Heart right ventricle (tissue), 16 donors: ENCODE measurements at regions not wholly inside any gene's neighbourhood (a gene's known extent, or its start where the extent isn't known, plus 50 kb on each side); places are given as distances from the start of the nearest gene placed in this dataset.
"Not testable (repeated sequence)": the region's sequence is repeated elsewhere in the genome, so short reads cannot be mapped to it uniquely, and the experiment has no call there.

Experiments
- ATAC-seq, 8 donors: fragments of 200-7000 bp; cut with Tn5 transposase; one replicate each; pipeline ENCODE4 v1.9.1; 2020; ENCODE audit warnings: mild to moderate bottlenecking in 8 of 8, moderate library complexity in 8 of 8, moderate number of reproducible peaks in 1 of 8
- DNase-seq, 2 donors: peaks; one replicate each; pipeline ENCODE4 v3.0.0-alpha.2; 2020
- H3K27ac ChIP-seq, 10 donors: fragments of 200-600 bp; sonication (generic) in 2 of 10; one replicate each; pipeline versions ENCODE4 v1.5.0 to v1.8.0; 2020 to 2022; ENCODE audit warnings: mild to moderate bottlenecking in 3 of 10
- H3K27me3 ChIP-seq, 7 donors: fragments of 200-600 bp; one replicate each; pipeline ENCODE4 v1.8.0; 2021 to 2022; ENCODE audit warnings: mild to moderate bottlenecking in 2 of 7
- H3K36me3 ChIP-seq, 9 donors: fragments of 200-600 bp; sonication (generic) in 1 of 9; one replicate each; pipeline versions ENCODE4 v1.5.0 to v1.8.0; 2020 to 2022; ENCODE audit warnings: mild to moderate bottlenecking in 2 of 9
- H3K4me1 ChIP-seq, 9 donors: fragments of 200-600 bp; sonication (generic) in 1 of 9; one replicate each; pipeline versions ENCODE4 v1.5.0 to v1.8.0; 2020 to 2022; ENCODE audit warnings: mild to moderate bottlenecking in 4 of 9
- H3K4me3 ChIP-seq, 10 donors: fragments of 200-600 bp; sonication (generic) in 2 of 10; one replicate each; pipeline versions ENCODE4 v1.5.0 to v1.8.0; 2020 to 2022; ENCODE audit warnings: mild to moderate bottlenecking in 7 of 10, moderate library complexity in 2 of 10
- H3K9me3 ChIP-seq, 11 donors: fragments of 200-600 bp in 10 of 11; sonication (generic) in 2 of 11; one replicate each; pipeline versions ENCODE4 v1.5.0 to v1.8.0; 2013 to 2022; ENCODE audit warnings: mild to moderate bottlenecking in 2 of 11, control low read depth in 1 of 11, moderate library complexity in 1 of 11
- CTCF ChIP-seq, 9 donors: fragments of 200-600 bp; sonication (generic) in 2 of 9; IDR thresholded peaks; one replicate each; pipeline versions ENCODE4 v1.5.0 to v1.8.0; 2021 to 2022; ENCODE audit warnings: antibody characterized with exemption in 9 of 9, mild to moderate bottlenecking in 5 of 9, moderate library complexity in 1 of 9
- WGBS, 2 donors: extraction: QIAGEN DNeasy Blood & Tissue Kit; methylation state at CpG; one replicate each; pipeline ENCODE4 v1.1.7; 2013; ENCODE audit warnings: inconsistent platforms in 1 of 2; 5-methylcytosine and 5-hydroxymethylcytosine counted together
- intact Hi-C, 10 donors: fragments of 100-400 bp; cut with DNase I; formaldehyde crosslinking; loops; one replicate each; pipeline versions ENCODE4 v1.11.1 to v1.14.2; 2022
- donor health status: Arrhythmogenic right ventricular cardiomyopathy.
- donor health status: ischemic (EF 13 %, LVEDD 7.1; RV severe dilation, severe dysfunction).
- donor health status: healthy with polysubstance abuse.
- donor health status: DM: no; HTN: yes; CAD: no.
- donor health status: DM: no; HTN: no; CAD: no.
- donor health status: ischemic (EF 25% LVEDD 6.9; RV normal size, moderate dysfunction).
- donor health status: ischemic (EF 25% LVEDD 5.7; RV mildly dilated, moderate dysfunction).
- donor health status: healthy.
- donor health status: DM: yes; HTN: yes; CAD: no.
- donor health status: Ischemic cardiomyopathy.
- donor health status: ischemic (EF 35%, LVEDD 5.7; RV mildly dilated, moderate dysfunction).
- donor health status: nonischemic (EF 11% LVEDD 7.7; RV severe dilation, severe dysfunction).
- donor health status: DM: yes; HTN: yes; CAD: no.
- donor health status: PGD.
- donor health status: ischemic (EF 29% LVEDD 5.4; RV normal size, mild dysfunction).
- donor health status: nonischemic (EF 23%, LVEDD 6.1; RV moderate dilation, normal function).

- DNase-seq: no peak
- H3K4me3 ChIP-seq: no peak overlapping the region
- TF ChIP-seq CTCF (IDR thresholded peaks at IDR 0.05): no peak
- intact Hi-C loops: no loop called here
- 85 to 88% methylated on average over 1 of the region's 1 CpG for WGBS, 2 donors
- H3K27me3 ChIP-seq: no peaks in the 10 kb centered on the region
- H3K4me1 ChIP-seq: no peaks in the 10 kb centered on the region
- H3K27ac ChIP-seq: no peak overlapping the region
- no peaks in the 10 kb centered on the region for H3K36me3 ChIP-seq
- ATAC-seq: no peak
- H3K9me3 ChIP-seq: no peaks in the 10 kb centered on the region
These were observed 241.5 kb upstream of the IGFBP7 start for GRCh38 chr4:57351731-57352130.

DNA sequence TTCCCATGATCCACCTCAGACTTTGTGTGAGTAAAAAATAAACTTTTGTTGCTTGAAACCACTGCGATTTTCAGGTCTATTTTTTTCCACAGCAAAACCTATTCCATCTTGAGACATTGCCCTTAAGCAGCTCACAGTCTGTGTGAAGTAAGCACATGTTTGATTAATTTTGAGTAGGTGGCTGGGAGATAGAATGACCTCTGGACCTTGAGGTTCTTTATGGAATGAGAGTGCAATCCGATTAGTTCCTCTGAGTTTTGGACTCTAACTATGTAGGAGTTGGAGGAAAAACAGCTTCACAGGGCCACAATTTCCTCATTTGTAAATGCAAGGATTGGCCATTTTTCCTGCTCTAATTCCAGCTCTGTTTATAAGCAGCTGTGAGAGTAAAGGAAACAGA lies 234.1 kb upstream of the IGFBP7 start:
- no peak for TF ChIP-seq CTCF (IDR thresholded peaks at IDR 0.05)
- intact Hi-C loops: no loop called here
- H3K27me3 ChIP-seq: peaks cover 0 to 5% (median 0%) of the 10 kb centered on the region in 7 donors
- no peaks in the 10 kb centered on the region for H3K4me1 ChIP-seq
- H3K4me3 ChIP-seq: no peak overlapping the region
- WGBS, 2 donors: 65 to 74% methylated on average over 2 of the region's 2 CpGs
- no peak for DNase-seq
- H3K27ac ChIP-seq: no peak overlapping the region
- ATAC-seq: no peak
- H3K36me3 ChIP-seq: no peaks in the 10 kb centered on the region
- H3K9me3 ChIP-seq: no peaks in the 10 kb centered on the region

DNA sequence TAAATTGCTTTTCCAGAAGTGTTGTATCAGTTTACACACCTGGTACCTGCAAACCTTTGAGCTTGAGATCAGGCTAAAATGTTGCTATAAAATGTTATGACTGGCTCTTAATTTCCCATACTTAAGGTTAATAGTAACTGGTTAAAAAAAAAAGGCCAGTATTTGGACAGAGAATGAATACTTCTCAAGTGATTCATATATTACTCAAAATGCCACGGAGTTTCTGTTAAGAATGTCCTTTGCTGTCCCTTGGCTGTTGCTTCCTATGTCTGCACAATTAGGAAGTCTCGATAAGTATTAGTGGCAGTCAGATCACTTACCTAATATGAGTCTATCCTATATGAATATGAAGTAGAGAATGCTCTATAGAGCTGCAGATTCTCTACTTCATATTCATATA lies 232.2 kb upstream of the IGFBP7 start:
- ATAC-seq: no peak
- 58 to 60% methylated on average over 2 of the region's 2 CpGs for WGBS, 2 donors

DNA sequence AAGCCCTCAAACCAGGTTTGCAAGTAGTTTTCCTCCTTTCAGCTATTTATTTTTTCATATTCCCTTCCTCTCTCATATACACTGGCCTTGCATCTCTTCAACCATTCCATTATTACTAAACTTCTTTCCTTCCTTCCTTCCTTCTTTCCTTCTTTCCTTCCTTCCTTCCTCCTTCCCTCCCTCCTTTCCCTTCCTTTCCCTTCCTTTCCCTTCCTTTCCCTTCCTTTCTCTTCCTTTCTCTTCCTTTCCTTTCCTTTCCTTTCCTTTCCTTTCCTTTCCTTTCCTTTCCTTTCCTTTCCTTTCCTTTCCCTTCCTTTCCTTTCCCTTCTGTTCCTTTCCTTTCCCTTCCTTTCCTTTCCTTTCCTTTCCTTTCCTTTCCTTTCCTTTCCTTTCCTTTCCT lies 228.7 kb upstream of the IGFBP7 start:
- intact Hi-C loops, H3K36me3 ChIP-seq: not testable (repeated sequence)

More for the DNA sequence above, 232.2 kb upstream of the IGFBP7 start:
- no peak overlapping the region for H3K27ac ChIP-seq
- H3K4me3 ChIP-seq: no peak overlapping the region
- H3K36me3 ChIP-seq: no peaks in the 10 kb centered on the region
- H3K9me3 ChIP-seq: no peaks in the 10 kb centered on the region
- no peak for DNase-seq
- no peaks in the 10 kb centered on the region for H3K4me1 ChIP-seq
- H3K27me3 ChIP-seq: peaks cover 0 to 8% (median 0%) of the 10 kb centered on the region in 7 donors
- TF ChIP-seq CTCF (IDR thresholded peaks at IDR 0.05): no peak
- intact Hi-C loops: no loop called here

GRCh38 chr4:57333684-57334083 lies 223.5 kb upstream of the IGFBP7 start:
- no peak for ATAC-seq
- Histone ChIP-seq H3K4me1 (peaks cover 0 to 12% (median 0%) of the 10 kb centered on the region in 9 donors), H3K9me3 (no peaks in the 10 kb centered on the region), H3K36me3 (no peaks in the 10 kb centered on the region), H3K27me3 (peaks cover 0 to 2% (median 0%) of the 10 kb centered on the region in 7 donors), H3K4me3 (no peak overlapping the region), H3K27ac (no peak overlapping the region)
- 47 to 48% methylated on average over 5 of the region's 5 CpGs for WGBS, 2 donors
- intact Hi-C loops: no loop called here
- no peak for DNase-seq
- no peak for TF ChIP-seq CTCF (IDR thresholded peaks at IDR 0.05)

More for the DNA sequence above, 228.7 kb upstream of the IGFBP7 start:
- H3K4me3 ChIP-seq, H3K4me1 ChIP-seq, DNase-seq, H3K27ac ChIP-seq, H3K27me3 ChIP-seq, ATAC-seq, H3K9me3 ChIP-seq: not testable (repeated sequence)
